Vagina (tissue), 2 donors: ENCODE measurements at regions not wholly inside any gene's neighbourhood (a gene's known extent, or its start where the extent isn't known, plus 50 kb on each side); places are given as distances from the start of the nearest gene placed in this dataset.

ENCODE experiments used
- DNase-seq, 2 donors: peaks; one replicate each; pipeline ENCODE4 v3.0.0-alpha.2; 2017; ENCODE audit errors: extremely low spot score in 2 of 2
- H3K27ac ChIP-seq: fragments of 200-600 bp; sonication (generic); one replicate; pipeline ENCODE4 v1.5.1; 2019
- H3K27me3 ChIP-seq: fragments of 200-600 bp; sonication (generic); one replicate; pipeline ENCODE4 v1.5.1; 2019
- H3K36me3 ChIP-seq, 2 donors: fragments of 200-600 bp; sonication (generic); one replicate each; pipeline ENCODE4 v1.5.1; 2017 to 2019
- H3K4me1 ChIP-seq: fragments of 200-600 bp; sonication (generic); one replicate; pipeline ENCODE4 v1.5.1; 2019
- H3K4me3 ChIP-seq, 2 donors: fragments of 200-600 bp; sonication (generic); 1 replicate in 1 of 2; 2 replicates in 1 of 2; pipeline ENCODE4 v1.5.1; 2016 to 2019
- H3K9me3 ChIP-seq: fragments of 200-600 bp; sonication (generic); one replicate; pipeline ENCODE4 v1.5.1; 2019
- CTCF ChIP-seq, 3 experiments: fragments of 450-650 bp in 2 of 3; fragments of 200-600 bp in 1 of 3; sonication (generic) in 1 of 3; IDR thresholded peaks; one replicate each; pipeline ENCODE4 v1.5.1; 2017 to 2019; ENCODE audit warnings: antibody characterized with exemption in 3 of 3, mild to moderate bottlenecking in 2 of 3, moderate library complexity in 2 of 3
- POLR2A ChIP-seq, 2 donors: fragments of 450-650 bp; IDR thresholded peaks; one replicate each; pipeline ENCODE4 v1.6.1; 2017; ENCODE audit warnings: antibody characterized with exemption in 2 of 2, mild to moderate bottlenecking in 2 of 2, moderate library complexity in 2 of 2
- POLR2AphosphoS5 ChIP-seq, 2 donors: sonication (generic); formaldehyde crosslinking; IDR thresholded peaks; one replicate each; pipeline ENCODE4 v1.9.0; 2017; ENCODE audit warnings: antibody characterized with exemption in 2 of 2, mild to moderate bottlenecking in 2 of 2, low read depth in 1 of 2; ENCODE audit not compliant: insufficient read depth in 1 of 2
- intact Hi-C: fragments of 100-400 bp; cut with DNase I; formaldehyde crosslinking; loops from one replicate; pipeline ENCODE4 v1.15.1; 2023

GRCh38 chr9:82105729-82106128 lies 117.2 kb downstream of the SPATA31D1 start:
- H3K36me3 ChIP-seq = no peaks in the 10 kb centered on the region
- no peaks in the 10 kb centered on the region for H3K4me1 ChIP-seq
- no peaks in the 10 kb centered on the region for H3K27me3 ChIP-seq
- no peak overlapping the region for H3K27ac ChIP-seq
- TF ChIP-seq POLR2AphosphoS5 (IDR thresholded peaks at IDR 0.05; ENCODE audit: insufficient read depth in 1 of 2, low read depth in 1 of 2) = no peak
- no peak overlapping the region for H3K4me3 ChIP-seq
- intact Hi-C loops = no loop called here
- DNase-seq = no peak
- H3K9me3 ChIP-seq = no peaks in the 10 kb centered on the region

GRCh38 chr9:82106536-82106935 lies 118.0 kb downstream of the SPATA31D1 start:
- Histone ChIP-seq H3K27ac (no peak overlapping the region), H3K4me1 (no peaks in the 10 kb centered on the region), H3K27me3 (no peaks in the 10 kb centered on the region), H3K36me3 (no peaks in the 10 kb centered on the region), H3K9me3 (no peaks in the 10 kb centered on the region), H3K4me3 (no peak overlapping the region)
- TF ChIP-seq CTCF (IDR thresholded peaks at IDR 0.05) (no peak), POLR2AphosphoS5 (IDR thresholded peaks at IDR 0.05; ENCODE audit: insufficient read depth in 1 of 2, low read depth in 1 of 2) (no peak)
- no peak for DNase-seq
- intact Hi-C loops = no loop called here

- no peaks in the 10 kb centered on the region for H3K4me1 ChIP-seq
- no peak for TF ChIP-seq POLR2A (IDR thresholded peaks at IDR 0.05)
- no peak for TF ChIP-seq CTCF (IDR thresholded peaks at IDR 0.05)
- TF ChIP-seq POLR2AphosphoS5 (IDR thresholded peaks at IDR 0.05; ENCODE audit: insufficient read depth in 1 of 2, low read depth in 1 of 2) = no peak
- intact Hi-C loops = no loop called here
- DNase-seq = no peak
- no peaks in the 10 kb centered on the region for H3K27me3 ChIP-seq
- no peaks in the 10 kb centered on the region for H3K9me3 ChIP-seq
- no peak overlapping the region for H3K4me3 ChIP-seq
- no peaks in the 10 kb centered on the region for H3K36me3 ChIP-seq
- no peak overlapping the region for H3K27ac ChIP-seq
These were observed 119.9 kb downstream of the SPATA31D1 start for GRCh38 chr9:82108474-82108873.

- H3K27ac ChIP-seq = no peak overlapping the region
- intact Hi-C loops = no loop called here
- TF ChIP-seq CTCF (IDR thresholded peaks at IDR 0.05) (no peak), POLR2AphosphoS5 (IDR thresholded peaks at IDR 0.05; ENCODE audit: insufficient read depth in 1 of 2, low read depth in 1 of 2) (no peak), POLR2A (IDR thresholded peaks at IDR 0.05) (no peak)
- no peaks in the 10 kb centered on the region for H3K36me3 ChIP-seq
- no peaks in the 10 kb centered on the region for H3K4me1 ChIP-seq
- H3K4me3 ChIP-seq = no peak overlapping the region
- no peak for DNase-seq
- no peaks in the 10 kb centered on the region for H3K27me3 ChIP-seq
- no peaks in the 10 kb centered on the region for H3K9me3 ChIP-seq
These were observed 120.4 kb downstream of the SPATA31D1 start for GRCh38 chr9:82108941-82109340.

- Histone ChIP-seq H3K4me1 (no peaks in the 10 kb centered on the region), H3K36me3 (no peaks in the 10 kb centered on the region), H3K27ac (no peak overlapping the region), H3K9me3 (no peaks in the 10 kb centered on the region), H3K27me3 (no peaks in the 10 kb centered on the region), H3K4me3 (no peak overlapping the region)
- intact Hi-C loops = no loop called here
- TF ChIP-seq POLR2AphosphoS5 (IDR thresholded peaks at IDR 0.05; ENCODE audit: insufficient read depth in 1 of 2, low read depth in 1 of 2) (no peak), CTCF (IDR thresholded peaks at IDR 0.05) (no peak), POLR2A (IDR thresholded peaks at IDR 0.05) (no peak)
- no peak for DNase-seq
These were observed 121.1 kb downstream of the SPATA31D1 start for GRCh38 chr9:82109626-82110025.

- no peaks in the 10 kb centered on the region for H3K27me3 ChIP-seq
- intact Hi-C loops = no loop called here
- no peaks in the 10 kb centered on the region for H3K9me3 ChIP-seq
- no peak for DNase-seq
- H3K27ac ChIP-seq = no peak overlapping the region
- no peak overlapping the region for H3K4me3 ChIP-seq
- H3K36me3 ChIP-seq = no peaks in the 10 kb centered on the region
- no peaks in the 10 kb centered on the region for H3K4me1 ChIP-seq
- TF ChIP-seq POLR2A (IDR thresholded peaks at IDR 0.05) (no peak), CTCF (IDR thresholded peaks at IDR 0.05) (no peak), POLR2AphosphoS5 (IDR thresholded peaks at IDR 0.05; ENCODE audit: insufficient read depth in 1 of 2, low read depth in 1 of 2) (no peak)
These were observed 122.3 kb downstream of the SPATA31D1 start for GRCh38 chr9:82110881-82111280.
